ENCODE measurements at regions not wholly inside any gene's neighbourhood (a gene's known extent, or its start where the extent isn't known, plus 50 kb on each side); places are given as distances from the start of the nearest gene placed in this dataset.
"Not testable (repeated sequence)": the region's sequence is repeated elsewhere in the genome, so short reads cannot be mapped to it uniquely, and the experiment has no call there.

GRCh38 chr1:213418268-213419071 lies 367.4 kb downstream of the RPS6KC1 start:
- no peak for FAIRE-seq

- FAIRE-seq = no peak
Observed at GRCh38 chr1:213419401-213420030, 368.5 kb downstream of the RPS6KC1 start.

DNA sequence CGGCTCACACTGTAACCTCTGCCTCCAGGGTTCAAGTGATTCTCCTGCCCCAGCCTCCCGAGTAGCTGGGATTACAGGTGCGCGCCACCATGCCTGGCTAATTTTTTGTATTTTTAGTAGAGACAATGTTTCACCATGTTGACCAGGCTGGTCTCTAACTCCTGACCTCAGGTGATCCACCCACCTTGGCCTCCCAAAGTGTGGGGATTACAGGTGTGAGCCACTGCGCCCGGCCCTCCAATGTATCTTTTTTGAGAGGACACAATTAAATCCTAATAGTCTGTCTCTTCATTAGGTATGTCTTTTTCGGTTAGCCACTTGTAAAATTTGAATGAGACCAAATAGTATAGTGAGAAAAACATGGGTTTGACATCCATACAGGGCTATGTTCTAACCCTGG lies 370.1 kb downstream of the RPS6KC1 start:
- FAIRE-seq = not testable (repeated sequence)

- FAIRE-seq = no peak
Observed at GRCh38 chr1:213423041-213423440, 372.0 kb downstream of the RPS6KC1 start.

DNA sequence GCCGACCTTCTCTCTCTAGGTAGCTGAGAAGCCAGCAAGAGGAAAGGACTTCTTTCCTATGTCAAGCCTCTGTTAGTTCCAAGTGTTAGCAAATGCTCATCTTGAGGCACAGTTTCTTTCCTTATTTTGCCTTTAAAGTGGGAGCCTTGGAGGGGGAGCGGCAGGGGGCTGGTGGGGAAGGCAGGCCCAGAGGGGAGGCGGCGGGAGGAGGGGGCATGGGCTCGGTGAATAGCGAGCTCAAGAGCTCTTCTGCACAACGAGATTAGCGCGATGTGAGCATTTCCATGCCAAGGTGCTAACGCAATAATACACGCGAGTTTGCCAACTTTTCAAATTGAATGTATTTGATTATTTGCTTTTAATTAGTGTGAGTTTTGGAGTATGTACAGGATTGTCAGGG lies 372.6 kb downstream of the RPS6KC1 start:
- no peak for FAIRE-seq

GRCh38 chr1:213425376-213426030 lies 374.5 kb downstream of the RPS6KC1 start:
- FAIRE-seq = no peak

- no peak for FAIRE-seq
Observed at GRCh38 chr1:213429642-213430041, 378.6 kb downstream of the RPS6KC1 start.

DNA sequence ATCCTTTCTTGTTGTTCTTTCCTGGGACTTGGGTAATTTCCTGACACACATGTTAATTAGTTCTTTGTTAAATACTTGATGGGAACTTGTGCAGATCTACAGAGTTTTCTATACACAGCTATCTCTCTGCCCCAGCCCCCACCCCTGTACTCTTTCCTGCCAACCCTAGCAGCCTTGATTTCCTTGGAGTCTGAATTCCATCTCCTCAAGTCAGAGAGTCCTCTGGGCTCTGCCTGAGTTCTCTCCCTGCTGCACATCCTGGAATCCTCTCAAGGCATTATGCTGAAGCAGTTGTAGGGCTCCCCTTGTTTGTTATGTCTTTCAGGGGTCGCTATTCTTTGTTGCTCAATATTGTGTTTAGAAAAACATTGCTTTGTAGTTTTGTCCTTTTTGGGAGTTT lies 384.7 kb downstream of the RPS6KC1 start:
- FAIRE-seq = no peak

DNA sequence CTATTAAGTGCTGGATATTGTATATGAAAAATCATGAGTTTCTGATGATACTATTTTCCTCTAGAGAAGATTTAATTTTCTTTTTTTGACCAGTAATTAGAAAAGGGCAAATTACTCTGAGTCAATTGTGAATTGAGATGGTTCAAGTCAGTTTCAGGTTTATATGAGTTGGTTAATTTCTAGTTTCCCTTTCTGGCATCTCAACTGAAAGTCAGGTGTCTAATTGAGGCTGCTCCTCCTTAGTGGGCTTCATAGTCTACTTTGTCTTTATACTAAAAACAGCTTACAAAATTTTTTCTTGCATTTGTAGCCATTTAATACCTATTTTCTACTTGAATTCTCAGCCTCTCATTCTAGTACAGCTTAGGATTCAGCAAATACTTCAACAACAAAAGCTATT lies 387.3 kb downstream of the RPS6KC1 start:
- no peak for FAIRE-seq

DNA sequence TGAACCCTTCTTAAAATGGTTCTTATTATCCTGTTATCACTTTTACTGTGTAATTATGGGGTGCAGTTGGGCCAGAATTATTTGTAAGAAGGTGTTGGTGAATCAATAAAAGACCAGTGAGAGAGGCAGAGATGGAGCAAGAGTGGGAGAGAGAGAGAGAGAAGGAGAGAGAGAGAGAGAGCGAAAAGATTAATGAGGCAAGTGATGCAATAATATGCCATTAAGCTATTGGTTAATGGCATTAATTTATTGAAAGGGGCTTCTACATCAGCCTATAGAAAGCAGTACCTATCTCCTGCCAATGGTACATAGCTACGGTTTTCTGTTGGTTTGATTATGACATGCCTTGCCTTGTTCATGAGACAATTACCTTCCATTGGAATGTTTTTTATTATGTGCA lies 388.7 kb downstream of the RPS6KC1 start:
- no peak for FAIRE-seq

DNA sequence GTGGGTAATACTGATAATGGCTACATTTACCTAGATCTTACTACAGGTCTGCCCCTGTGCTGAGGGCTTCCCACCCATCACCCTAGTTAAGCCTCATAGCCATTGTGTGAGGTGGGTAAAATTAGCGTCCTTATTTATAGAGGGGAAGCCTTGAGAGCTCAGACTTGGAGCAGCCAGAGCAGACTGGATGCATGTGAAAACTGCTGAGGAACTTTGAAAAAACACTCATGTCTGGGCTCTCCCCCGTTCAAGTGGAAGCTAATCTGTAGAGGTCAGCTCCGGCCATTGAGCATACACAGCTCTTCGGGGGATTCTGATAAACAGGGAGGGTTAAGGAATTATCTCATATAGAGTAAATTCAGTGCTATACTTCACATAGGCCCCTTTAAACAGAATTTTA lies 389.7 kb downstream of the RPS6KC1 start:
- FAIRE-seq = no peak

GRCh38 chr1:213443415-213443814 lies 392.4 kb downstream of the RPS6KC1 start:
- no peak for FAIRE-seq

- no peak for FAIRE-seq
Observed at GRCh38 chr1:213444224-213444623, 393.2 kb downstream of the RPS6KC1 start.

GRCh38 chr1:213446496-213446895 lies 395.5 kb downstream of the RPS6KC1 start:
- FAIRE-seq = no peak

GRCh38 chr1:213448360-213448759 lies 397.3 kb downstream of the RPS6KC1 start:
- FAIRE-seq = no peak

GRCh38 chr1:213448776-213449175 lies 397.7 kb downstream of the RPS6KC1 start:
- no peak for FAIRE-seq

DNA sequence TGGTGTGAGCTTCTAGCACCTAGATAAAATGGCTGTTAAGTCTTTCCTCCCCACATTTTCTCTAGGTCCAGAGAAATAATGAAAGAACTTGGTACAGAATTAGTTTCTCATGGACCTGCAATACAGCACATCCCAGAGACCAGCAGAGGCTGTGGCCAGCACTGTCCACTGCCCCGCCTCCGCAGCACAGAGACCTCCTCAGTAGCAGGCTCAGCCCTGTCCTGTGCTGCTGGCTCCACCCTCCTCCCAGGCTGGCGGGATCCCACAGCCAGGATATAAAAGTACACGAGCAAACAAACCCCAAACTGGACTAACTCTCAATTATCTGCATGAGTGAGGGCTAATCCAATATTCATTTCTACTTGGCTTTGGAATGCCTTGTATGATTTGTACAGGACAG lies 401.5 kb downstream of the RPS6KC1 start:
- no peak for FAIRE-seq

DNA sequence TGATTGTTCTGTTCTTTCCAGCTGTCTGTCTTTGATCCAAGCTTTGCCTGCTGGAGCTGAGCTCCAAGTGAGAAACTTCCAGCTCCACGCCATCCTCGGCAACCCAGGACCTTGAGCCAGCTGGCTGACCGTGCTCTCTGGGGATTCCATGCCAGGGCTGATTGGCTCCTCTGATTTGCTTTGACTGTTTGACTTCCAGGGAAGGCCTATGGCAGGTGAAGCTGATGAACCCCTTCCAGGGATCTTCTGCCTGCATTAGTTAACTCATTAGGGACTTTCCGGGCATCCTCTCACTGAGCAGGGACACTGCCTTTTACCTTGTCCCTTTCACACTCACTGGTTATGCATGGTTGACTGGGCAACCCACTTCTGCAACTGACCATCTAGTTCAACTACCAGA lies 406.1 kb downstream of the RPS6KC1 start:
- no peak for FAIRE-seq

- FAIRE-seq = no peak
Observed at GRCh38 chr1:213457733-213458132, 406.7 kb downstream of the RPS6KC1 start.

- not testable (repeated sequence) for FAIRE-seq
Observed at GRCh38 chr1:213462374-213462773, 411.3 kb downstream of the RPS6KC1 start.

DNA sequence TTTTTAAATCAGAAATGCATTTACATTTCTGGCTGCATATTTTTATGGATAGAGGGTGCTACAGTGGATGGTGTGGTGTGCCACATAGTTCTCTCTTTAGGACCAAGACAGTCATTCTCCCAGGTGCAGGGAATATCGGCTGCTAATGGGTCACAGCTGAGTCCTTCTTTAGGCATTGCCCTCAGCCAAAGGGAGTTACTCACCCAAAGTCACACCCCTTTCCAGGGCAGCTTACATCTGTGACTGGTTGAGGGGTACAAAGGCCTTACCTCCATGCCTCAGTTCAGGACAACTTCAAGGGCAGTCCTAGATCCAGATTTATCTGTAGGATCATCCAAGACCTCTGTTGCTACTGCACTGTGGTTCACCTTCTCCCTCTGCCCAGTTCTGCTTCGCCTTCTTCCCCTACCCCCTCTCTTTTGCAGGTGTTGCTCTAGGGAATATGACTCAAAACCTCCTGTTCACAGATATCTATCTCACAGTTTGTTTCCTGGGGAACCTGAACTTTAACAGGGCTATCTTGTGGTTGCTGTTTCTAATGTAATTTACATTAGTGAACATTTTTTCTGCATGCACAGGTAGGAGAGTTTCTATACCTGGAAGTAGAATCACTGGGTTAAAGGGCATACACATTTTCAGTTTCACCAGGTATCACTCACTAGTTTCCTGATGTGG lies 413.9 kb downstream of the RPS6KC1 start:
- no peak for FAIRE-seq

- no peak for FAIRE-seq
Observed at GRCh38 chr1:213466541-213466940, 415.5 kb downstream of the RPS6KC1 start.

GRCh38 chr1:213474054-213474453 lies 423.0 kb downstream of the RPS6KC1 start:
- FAIRE-seq = no peak

Measured in colon (tissue), 2 donors.